GM06990 (cell line): ENCODE measurements at regions not wholly inside any gene's neighbourhood (a gene's known extent, or its start where the extent isn't known, plus 50 kb on each side); places are given as distances from the start of the nearest gene placed in this dataset.

ENCODE experiments used
- DNase-seq: peaks from one replicate; pipeline ENCODE4 v3.0.0-alpha.2; 2011; ENCODE audit not compliant: insufficient read length; ENCODE audit errors: extremely low read depth
- H3K27me3 ChIP-seq: replicated peaks from 2 replicates; pipeline ENCODE4 v1.6.0; 2011; ENCODE audit warnings: low read length; ENCODE audit not compliant: control insufficient read depth, insufficient read depth
- H3K36me3 ChIP-seq: 2 replicates; pipeline ENCODE4 v1.5.1; 2011; ENCODE audit warnings: low read length; ENCODE audit not compliant: control insufficient read depth, insufficient read depth
- H3K4me3 ChIP-seq: replicated peaks from 2 replicates; pipeline ENCODE4 v1.5.1; 2011; ENCODE audit warnings: low read depth, mild to moderate bottlenecking, control low read depth, low read length
- TF ChIP-seq, protein P1 (sequence below): IDR thresholded peaks from 2 replicates; pipeline ENCODE4 v1.5.1; 2011; ENCODE audit warnings: low read length, control low read depth, mild to moderate bottlenecking, inconsistent platforms; ENCODE audit not compliant: insufficient read depth, poor library complexity, severe bottlenecking

DNA sequence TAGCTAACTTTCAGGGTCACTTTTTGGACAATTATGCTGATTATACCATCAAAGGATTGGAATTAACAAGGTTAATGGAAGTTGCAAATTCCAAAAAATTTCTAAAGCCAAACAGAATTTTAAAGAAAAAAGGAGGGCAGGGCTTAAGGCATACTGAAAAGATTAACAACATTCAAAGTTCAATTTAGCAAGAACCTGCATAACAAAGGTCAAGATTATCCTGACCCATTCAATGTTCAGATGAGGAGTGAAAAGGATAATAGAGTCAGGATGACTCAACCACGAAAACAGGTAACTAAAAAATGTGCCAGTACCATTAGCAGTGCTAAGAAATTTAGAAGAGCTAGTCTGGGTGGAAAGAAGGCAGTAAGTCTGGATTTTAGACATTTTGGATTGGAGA lies 139.8 kb upstream of the HNMT start:
- DNase-seq: no peak
- H3K27me3 ChIP-seq: no peaks in the 10 kb centered on the region
- H3K36me3 ChIP-seq: no peaks in the 10 kb centered on the region
- TF ChIP-seq, protein P1, sequence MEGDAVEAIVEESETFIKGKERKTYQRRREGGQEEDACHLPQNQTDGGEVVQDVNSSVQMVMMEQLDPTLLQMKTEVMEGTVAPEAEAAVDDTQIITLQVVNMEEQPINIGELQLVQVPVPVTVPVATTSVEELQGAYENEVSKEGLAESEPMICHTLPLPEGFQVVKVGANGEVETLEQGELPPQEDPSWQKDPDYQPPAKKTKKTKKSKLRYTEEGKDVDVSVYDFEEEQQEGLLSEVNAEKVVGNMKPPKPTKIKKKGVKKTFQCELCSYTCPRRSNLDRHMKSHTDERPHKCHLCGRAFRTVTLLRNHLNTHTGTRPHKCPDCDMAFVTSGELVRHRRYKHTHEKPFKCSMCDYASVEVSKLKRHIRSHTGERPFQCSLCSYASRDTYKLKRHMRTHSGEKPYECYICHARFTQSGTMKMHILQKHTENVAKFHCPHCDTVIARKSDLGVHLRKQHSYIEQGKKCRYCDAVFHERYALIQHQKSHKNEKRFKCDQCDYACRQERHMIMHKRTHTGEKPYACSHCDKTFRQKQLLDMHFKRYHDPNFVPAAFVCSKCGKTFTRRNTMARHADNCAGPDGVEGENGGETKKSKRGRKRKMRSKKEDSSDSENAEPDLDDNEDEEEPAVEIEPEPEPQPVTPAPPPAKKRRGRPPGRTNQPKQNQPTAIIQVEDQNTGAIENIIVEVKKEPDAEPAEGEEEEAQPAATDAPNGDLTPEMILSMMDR: no peak
- no peak overlapping the region for H3K4me3 ChIP-seq

DNA sequence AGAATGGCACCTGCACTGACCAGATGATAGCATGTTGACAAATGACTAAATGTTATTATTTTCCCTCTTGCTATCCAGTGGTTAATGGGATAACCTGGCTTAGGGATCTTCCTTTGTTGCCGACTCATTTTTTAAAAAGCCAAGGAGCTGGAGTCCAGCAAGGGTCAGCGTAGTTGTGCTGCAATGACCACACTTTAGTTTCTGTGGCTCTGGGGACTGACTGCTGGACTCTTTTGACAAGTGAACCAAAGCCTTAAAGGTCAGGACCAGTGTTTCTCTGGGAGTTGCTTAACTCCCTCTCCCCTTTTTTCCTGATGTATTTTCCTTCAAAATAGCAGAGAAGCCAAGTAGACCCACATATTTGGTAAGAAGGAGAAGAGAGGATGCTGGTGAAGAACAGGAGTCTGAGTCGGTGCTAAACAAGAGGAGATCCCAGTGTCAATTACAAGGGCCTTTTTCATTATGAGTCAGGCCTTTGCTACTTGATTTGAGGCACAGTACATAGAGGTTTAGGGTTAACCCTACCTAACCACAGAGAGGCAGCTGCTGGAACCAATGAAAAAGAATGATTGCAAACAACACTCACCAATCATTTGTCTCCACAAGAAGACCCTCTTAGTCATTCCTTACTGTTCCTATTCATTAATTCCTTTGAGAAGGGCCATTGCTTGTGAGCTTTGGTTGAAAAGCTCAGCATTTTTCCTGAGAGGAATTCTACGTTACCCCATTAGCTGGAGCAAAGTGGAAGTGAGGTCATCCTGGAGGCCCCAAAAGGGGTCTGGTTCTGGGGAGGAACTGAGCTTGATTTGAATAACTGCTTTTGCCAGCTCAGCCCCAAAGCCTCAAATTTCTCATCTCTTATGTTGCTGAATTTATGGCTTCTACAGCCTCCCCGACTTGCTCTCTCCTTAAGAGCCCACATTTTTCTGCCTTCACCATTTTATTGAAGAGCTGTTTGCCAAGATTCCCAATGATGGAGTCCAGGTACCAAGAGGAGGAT lies 137.6 kb upstream of the HNMT start:
- TF ChIP-seq, protein P1: no peak
- no peaks in the 10 kb centered on the region for H3K36me3 ChIP-seq
- no peaks in the 10 kb centered on the region for H3K27me3 ChIP-seq
- DNase-seq: peak; percentile 18
- H3K4me3 ChIP-seq: no peak overlapping the region

DNA sequence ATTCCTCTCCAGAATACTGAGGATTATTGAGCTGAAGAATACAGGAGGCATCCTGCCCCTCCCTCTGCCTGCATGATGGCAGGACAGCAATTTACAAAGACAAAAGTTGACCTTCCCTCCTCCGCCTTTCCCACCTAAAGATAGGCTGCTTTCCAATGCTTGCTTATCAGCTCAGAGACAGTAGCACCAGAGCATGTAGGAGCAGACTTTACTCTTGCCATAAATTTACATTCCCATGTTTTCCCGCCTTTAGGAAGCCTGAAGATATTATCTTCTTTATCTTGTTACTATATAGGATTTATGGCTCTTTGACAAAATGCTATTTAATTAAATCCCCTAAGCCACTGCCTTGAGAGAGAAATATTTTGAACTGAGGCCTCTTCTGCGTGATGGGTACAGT lies 135.6 kb upstream of the HNMT start:
- DNase-seq: no peak
- TF ChIP-seq, protein P1: no peak
- H3K36me3 ChIP-seq: no peaks in the 10 kb centered on the region
- H3K27me3 ChIP-seq: no peaks in the 10 kb centered on the region
- no peak overlapping the region for H3K4me3 ChIP-seq

DNA sequence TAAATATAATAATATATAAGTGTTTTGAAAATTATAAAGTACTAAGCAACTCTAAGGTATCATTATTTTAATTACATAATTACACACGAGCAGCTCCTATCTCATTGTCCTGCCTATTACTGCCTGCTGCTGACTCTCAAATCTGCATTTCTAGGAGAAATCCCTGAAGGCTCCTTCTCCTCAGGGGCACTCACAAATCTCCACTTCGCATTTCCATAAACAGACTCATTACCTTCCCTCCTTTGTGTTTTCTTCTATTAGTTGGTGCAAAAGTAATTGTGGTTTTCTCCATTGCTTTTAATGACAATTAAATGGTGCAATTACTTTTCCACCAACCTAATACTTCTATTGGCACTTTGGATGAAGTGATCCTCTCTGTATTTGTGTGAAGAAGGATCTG lies 135.0 kb upstream of the HNMT start:
- Histone ChIP-seq H3K27me3 (no peaks in the 10 kb centered on the region), H3K36me3 (no peaks in the 10 kb centered on the region), H3K4me3 (no peak overlapping the region)
- TF ChIP-seq, protein P1: no peak
- no peak for DNase-seq

DNA sequence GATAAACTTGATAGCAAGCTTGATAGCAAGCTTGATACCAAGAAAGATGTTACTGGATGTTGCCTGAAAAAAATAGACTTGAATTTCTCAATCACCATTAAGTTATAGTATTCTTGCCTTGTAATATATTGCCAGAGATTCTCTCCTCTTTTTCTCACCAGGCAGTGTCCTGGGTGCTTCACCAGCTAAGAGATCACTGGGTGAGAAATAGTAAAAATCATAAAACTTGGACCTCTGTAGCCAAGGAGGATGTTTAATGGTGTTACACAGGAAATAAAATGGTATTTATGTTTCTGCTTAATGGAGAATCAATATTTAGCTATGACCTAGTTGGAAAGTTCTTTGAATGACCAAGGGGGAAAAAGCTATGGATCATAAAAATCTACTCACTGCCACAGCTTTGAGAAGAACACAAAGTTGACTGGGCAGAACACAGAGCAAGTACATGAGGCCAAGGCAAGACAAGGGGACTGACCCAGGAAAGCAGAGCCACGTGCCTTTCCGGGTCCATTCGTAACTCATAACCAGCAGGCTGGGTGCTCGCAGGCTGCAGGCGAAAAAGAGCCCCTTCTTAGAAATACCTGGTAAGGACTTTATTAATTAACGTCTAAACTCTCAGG lies 129.4 kb upstream of the HNMT start:
- Histone ChIP-seq H3K4me3 (no peak overlapping the region), H3K36me3 (no peaks in the 10 kb centered on the region), H3K27me3 (no peaks in the 10 kb centered on the region; the same call in 1 of the 2 replicates)
- no peak for DNase-seq
- TF ChIP-seq, protein P1: no peak
